ENCODE measurements at regions not wholly inside any gene's neighbourhood (a gene's known extent, or its start where the extent isn't known, plus 50 kb on each side); places are given as distances from the start of the nearest gene placed in this dataset.

- Histone ChIP-seq H2BK15ac (ENCODE audit: low read depth, low read length) (peak overlapping the region; percentile 64; the same call in 1 of the 3 replicates), H3K9me3 (ENCODE audit: control insufficient read depth, insufficient read depth, low read length) (no peaks in the 10 kb centered on the region), H3K4me2 (ENCODE audit: low read depth, low read length) (no peak overlapping the region), H3K79me1 (ENCODE audit: low read depth in 1 of 2, low read length in 2 of 2) (peaks cover 0 to 11% of the 10 kb centered on the region in 2 experiments; a peak in 1 of 4 replicates), H2AK9ac (replicated peaks; ENCODE audit: low read depth, low read length, poor library complexity) (peak overlapping the region; percentile 52), H3K23ac (ENCODE audit: low read depth, low read length) (no peak overlapping the region), H2AFZ (replicated peaks; ENCODE audit: low read length, poor library complexity) (peak overlapping the region; percentile 13), H4K8ac (ENCODE audit: low read depth in 2 of 2, low read length in 2 of 2) (peak overlapping the region in 1 of 2 experiments; percentile 43; a peak in 1 of 4 replicates), H3K56ac (ENCODE audit: extremely low read depth, insufficient read depth, low read length) (no peak overlapping the region), H2BK20ac (ENCODE audit: low read depth, low read length) (peak overlapping the region; percentile 46), H3K9ac (ENCODE audit: low read depth, low read length) (no peak overlapping the region; the same call in 1 of the 2 replicates), H2BK5ac (ENCODE audit: low read depth, low read length, poor library complexity, severe bottlenecking) (no peak overlapping the region), H4K5ac (ENCODE audit: low read depth, low read length) (peak overlapping the region; percentile 25; the same call in 1 of the 2 replicates), H3K4me1 (ENCODE audit: control insufficient read depth, insufficient read depth, low read length) (peaks cover 9% of the 10 kb centered on the region; the same call in 1 of the 2 replicates), H3K27me3 (ENCODE audit: control insufficient read depth, insufficient read depth, low read length) (no peaks in the 10 kb centered on the region), H2AK5ac (ENCODE audit: low read depth, low read length) (peak overlapping the region; percentile 76), H4K91ac (ENCODE audit: insufficient read depth, low read depth, low read length) (peak overlapping the region; percentile 50), H3K9me1 (ENCODE audit: insufficient read depth, low read length) (peaks cover 6% of the 10 kb centered on the region), H3K36me3 (ENCODE audit: control insufficient read depth, insufficient read depth, low read length) (no peaks in the 10 kb centered on the region), H3K14ac (replicated peaks; ENCODE audit: low read depth, low read length) (no peak overlapping the region; the same call in 1 of the 2 replicates), H2BK120ac (ENCODE audit: low read depth, low read length) (peak overlapping the region; percentile 74), H3K4me3 (ENCODE audit: insufficient read depth, low read depth, low read length) (no peak overlapping the region), H3K18ac (ENCODE audit: low read depth, low read length) (peak overlapping the region; percentile 9; the same call in 1 of the 2 replicates), H4K20me1 (ENCODE audit: insufficient read depth, low read length) (no peaks in the 10 kb centered on the region), H3K27ac (ENCODE audit: insufficient read depth, low read length) (peak overlapping the region; percentile 77; the same call in 1 of the 2 replicates), H3K4ac (ENCODE audit: low read depth, low read length) (peak overlapping the region; percentile 58)
- intact Hi-C loops (cut with micrococcal nuclease) (loop anchor here (2.0 to 10.0 kb wide), 5 partner anchors 41 to 1529 kb away; no protein-coding TSS in a partner anchor), dilution Hi-C loops (cut with HindIII; ENCODE audit: low sequenced_read_pairs, unreplicated experiment) (no loop called here), in situ Hi-C loops (cut with MboI; ENCODE audit: low sequenced_read_pairs) (no loop called here)
- POLR2A ChIA-PET (ENCODE audit: unreplicated experiment), result no interaction called here
- CTCF ChIA-PET, result no interaction called here
- BruUV-seq (replicated peaks), result no TSS peak
- ATAC-seq (ENCODE audit: low read depth), result no peak
- TF ChIP-seq, protein P1, sequence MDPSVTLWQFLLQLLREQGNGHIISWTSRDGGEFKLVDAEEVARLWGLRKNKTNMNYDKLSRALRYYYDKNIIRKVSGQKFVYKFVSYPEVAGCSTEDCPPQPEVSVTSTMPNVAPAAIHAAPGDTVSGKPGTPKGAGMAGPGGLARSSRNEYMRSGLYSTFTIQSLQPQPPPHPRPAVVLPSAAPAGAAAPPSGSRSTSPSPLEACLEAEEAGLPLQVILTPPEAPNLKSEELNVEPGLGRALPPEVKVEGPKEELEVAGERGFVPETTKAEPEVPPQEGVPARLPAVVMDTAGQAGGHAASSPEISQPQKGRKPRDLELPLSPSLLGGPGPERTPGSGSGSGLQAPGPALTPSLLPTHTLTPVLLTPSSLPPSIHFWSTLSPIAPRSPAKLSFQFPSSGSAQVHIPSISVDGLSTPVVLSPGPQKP (IDR thresholded peaks at IDR 0.05; ENCODE audit: borderline replicate concordance, low read depth, low read length), result no peak
- TF ChIP-seq RAD21 (IDR thresholded peaks at IDR 0.05; ENCODE audit: low read length), result no peak
- WGBS, 2 experiments (ENCODE audit: extremely low coverage in 2 of 2, insufficient read length in 1 of 2), result 61% methylated on average over 15 of the region's 26 CpGs; no CpG with 5 or more reads in 1 of the 2 experiments
- no peak for DNase-seq
These were observed 65.7 kb upstream of the PITRM1 start for GRCh38 chr10:3238115-3238871.
